Glutamatergic neuron (in vitro differentiated cells): ENCODE measurements at regions not wholly inside any gene's neighbourhood (a gene's known extent, or its start where the extent isn't known, plus 50 kb on each side); places are given as distances from the start of the nearest gene placed in this dataset.

Experiments
- DNase-seq: peaks from one replicate; pipeline ENCODE4 v3.0.0; 2022
- H3K27ac Mint-ChIP-seq: one replicate; pipeline ENCODE4 v1.8.0; 2020; ENCODE audit warnings: mild to moderate bottlenecking, mixed read lengths, inconsistent platforms; ENCODE audit not compliant: unreplicated experiment
- H3K27me3 Mint-ChIP-seq: one replicate; pipeline ENCODE4 v1.8.0; 2020; ENCODE audit warnings: mild to moderate bottlenecking, moderate library complexity, mixed read lengths, inconsistent platforms; ENCODE audit not compliant: unreplicated experiment
- H3K36me3 Mint-ChIP-seq: one replicate; pipeline ENCODE4 v1.8.0; 2020; ENCODE audit warnings: mild to moderate bottlenecking, mixed read lengths, inconsistent platforms; ENCODE audit not compliant: unreplicated experiment
- H3K4me1 Mint-ChIP-seq: one replicate; pipeline ENCODE4 v1.8.0; 2020; ENCODE audit warnings: mild to moderate bottlenecking, low read depth, mixed read lengths, inconsistent platforms; ENCODE audit not compliant: unreplicated experiment
- H3K4me3 Mint-ChIP-seq: one replicate; pipeline ENCODE4 v1.8.0; 2020; ENCODE audit warnings: mild to moderate bottlenecking, mixed read lengths, inconsistent platforms; ENCODE audit not compliant: unreplicated experiment
- H3K9me3 Mint-ChIP-seq: one replicate; pipeline ENCODE4 v1.8.0; 2020; ENCODE audit warnings: mild to moderate bottlenecking, moderate library complexity, mixed read lengths, inconsistent platforms; ENCODE audit not compliant: unreplicated experiment
- TF ChIP-seq, protein P1 (sequence below): fragments of 200-600 bp; sonication (generic); IDR thresholded peaks from one replicate; pipeline ENCODE4 v1.5.0; 2021; ENCODE audit not compliant: partially characterized antibody, unreplicated experiment

DNA sequence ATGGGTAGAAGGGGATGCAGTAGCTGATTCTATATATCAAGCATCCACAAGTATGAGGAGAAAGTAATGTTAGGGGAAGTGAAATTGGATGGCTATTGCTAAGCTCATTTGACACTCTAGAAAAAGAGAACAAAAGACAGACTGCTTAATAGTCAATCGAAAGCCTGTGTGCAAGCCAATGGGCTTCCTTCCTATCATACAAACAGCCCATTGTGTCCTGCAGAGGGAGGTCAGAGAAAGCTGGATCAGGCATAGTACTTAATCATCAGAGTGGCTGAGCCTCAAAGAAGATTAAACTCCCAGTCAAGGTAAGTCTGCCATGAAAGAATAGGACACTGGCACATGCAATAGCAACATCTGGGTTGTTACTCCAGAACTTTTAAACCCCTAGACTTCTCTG is 50.9 kb upstream of the PGR start:
- H3K36me3 Mint-ChIP-seq = no peaks in the 10 kb centered on the region
- H3K4me3 Mint-ChIP-seq = no peak overlapping the region
- no peak overlapping the region for H3K27ac Mint-ChIP-seq
- no peak for DNase-seq
- TF ChIP-seq, protein P1, sequence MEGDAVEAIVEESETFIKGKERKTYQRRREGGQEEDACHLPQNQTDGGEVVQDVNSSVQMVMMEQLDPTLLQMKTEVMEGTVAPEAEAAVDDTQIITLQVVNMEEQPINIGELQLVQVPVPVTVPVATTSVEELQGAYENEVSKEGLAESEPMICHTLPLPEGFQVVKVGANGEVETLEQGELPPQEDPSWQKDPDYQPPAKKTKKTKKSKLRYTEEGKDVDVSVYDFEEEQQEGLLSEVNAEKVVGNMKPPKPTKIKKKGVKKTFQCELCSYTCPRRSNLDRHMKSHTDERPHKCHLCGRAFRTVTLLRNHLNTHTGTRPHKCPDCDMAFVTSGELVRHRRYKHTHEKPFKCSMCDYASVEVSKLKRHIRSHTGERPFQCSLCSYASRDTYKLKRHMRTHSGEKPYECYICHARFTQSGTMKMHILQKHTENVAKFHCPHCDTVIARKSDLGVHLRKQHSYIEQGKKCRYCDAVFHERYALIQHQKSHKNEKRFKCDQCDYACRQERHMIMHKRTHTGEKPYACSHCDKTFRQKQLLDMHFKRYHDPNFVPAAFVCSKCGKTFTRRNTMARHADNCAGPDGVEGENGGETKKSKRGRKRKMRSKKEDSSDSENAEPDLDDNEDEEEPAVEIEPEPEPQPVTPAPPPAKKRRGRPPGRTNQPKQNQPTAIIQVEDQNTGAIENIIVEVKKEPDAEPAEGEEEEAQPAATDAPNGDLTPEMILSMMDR = no peak
- peaks cover 4% of the 10 kb centered on the region for H3K9me3 Mint-ChIP-seq
- peaks cover 20% of the 10 kb centered on the region for H3K4me1 Mint-ChIP-seq
- H3K27me3 Mint-ChIP-seq = peaks cover 5% of the 10 kb centered on the region
